ENCODE measurements at regions not wholly inside any gene's neighbourhood (a gene's known extent, or its start where the extent isn't known, plus 50 kb on each side); places are given as distances from the start of the nearest gene placed in this dataset.

GRCh38 chr2:196399096-196399495 lies 227.7 kb upstream of the STK17B start:
- TF ChIP-seq CTCF (IDR thresholded peaks at IDR 0.05; ENCODE audit: insufficient read depth, low read depth, low read length) (no peak), EZH2 (IDR thresholded peaks at IDR 0.05; ENCODE audit: insufficient read depth, low read length) (no peak)
